DOHH2 (cell line): ENCODE measurements at regions not wholly inside any gene's neighbourhood (a gene's known extent, or its start where the extent isn't known, plus 50 kb on each side); places are given as distances from the start of the nearest gene placed in this dataset.

Source experiments
- H3F3A ChIP-seq: fragments of 200-600 bp; sonication (generic), shearing (Covaris generic); 2 replicates; pipeline ENCODE4 v1.6.0; 2016; ENCODE audit warnings: antibody characterized with exemption, mild to moderate bottlenecking; ENCODE audit not compliant: control insufficient read depth, insufficient read depth
- H3K27ac ChIP-seq: fragments of 200-600 bp; sonication (generic); 2 replicates; pipeline ENCODE4 v1.5.1; 2014; ENCODE audit warnings: low read depth, mild to moderate bottlenecking, low read length, moderate library complexity
- H3K27me3 ChIP-seq: fragments of 200-600 bp; sonication (generic); 2 replicates; pipeline ENCODE4 v1.6.1; 2014; ENCODE audit warnings: mild to moderate bottlenecking, low read length, mixed read lengths; ENCODE audit not compliant: control insufficient read depth
- H3K36me3 ChIP-seq: fragments of 200-600 bp; sonication (generic); 2 replicates; pipeline ENCODE4 v1.6.1; 2014; ENCODE audit warnings: mild to moderate bottlenecking, low read length, moderate library complexity, mixed read lengths; ENCODE audit not compliant: control insufficient read depth
- H3K4me1 ChIP-seq: fragments of 200-600 bp; sonication (generic); 2 replicates; pipeline ENCODE4 v1.6.1; 2014; ENCODE audit warnings: mild to moderate bottlenecking, low read length, mixed read lengths; ENCODE audit not compliant: control insufficient read depth
- H3K4me2 ChIP-seq: fragments of 200-600 bp; sonication (generic); 2 replicates; pipeline ENCODE4 v1.6.0; 2014; ENCODE audit warnings: mild to moderate bottlenecking, low read length, moderate library complexity
- H3K4me3 ChIP-seq: fragments of 200-600 bp; sonication (generic); 2 replicates; pipeline ENCODE4 v1.5.1; 2014; ENCODE audit warnings: mild to moderate bottlenecking, low read length, mixed read lengths
- H3K79me2 ChIP-seq: fragments of 200-600 bp; sonication (generic); 2 replicates; pipeline ENCODE4 v1.6.1; 2014; ENCODE audit warnings: mild to moderate bottlenecking, low read length, mixed read lengths; ENCODE audit not compliant: control insufficient read depth
- H3K9me2 ChIP-seq: fragments of 200-600 bp; sonication (generic); replicated peaks from 2 replicates; pipeline ENCODE4 v1.6.1; 2014; ENCODE audit warnings: mild to moderate bottlenecking, low read length, mixed read lengths; ENCODE audit not compliant: control insufficient read depth
- H3K9me3 ChIP-seq: fragments of 200-600 bp; sonication (generic); 2 replicates; pipeline ENCODE4 v1.6.1; 2014; ENCODE audit warnings: antibody characterized with exemption, low read length, mixed read lengths; ENCODE audit not compliant: control insufficient read depth, insufficient read depth
- H4K20me1 ChIP-seq: fragments of 200-600 bp; sonication (generic); 2 replicates; pipeline ENCODE4 v1.6.0; 2014; ENCODE audit warnings: low read depth, mild to moderate bottlenecking, antibody characterized with exemption, low read length, moderate library complexity; ENCODE audit not compliant: control insufficient read depth, insufficient read depth
- CTCF ChIP-seq: fragments of 200-600 bp; sonication (generic); IDR thresholded peaks from one replicate; pipeline ENCODE4 v1.5.1; 2014; ENCODE audit warnings: antibody characterized with exemption, mild to moderate bottlenecking, low read depth, low read length; ENCODE audit not compliant: poor library complexity, severe bottlenecking
- EZH2phosphoT487 ChIP-seq: fragments of 200-600 bp; sonication (generic); IDR thresholded peaks from 2 replicates; pipeline ENCODE4 v1.6.1; 2017; ENCODE audit warnings: borderline replicate concordance, mild to moderate bottlenecking, antibody characterized with exemption, low read length, moderate library complexity, mixed read lengths

- H3K4me2 ChIP-seq: no peak overlapping the region
These were observed 176.5 kb upstream of the MAP3K1 start for GRCh38 chr5:56638768-56639238.

GRCh38 chr5:56638061-56638621 lies 177.2 kb upstream of the MAP3K1 start:
- Histone ChIP-seq H3K9me2 (no peaks in the 10 kb centered on the region), H3K79me2 (no peaks in the 10 kb centered on the region), H4K20me1 (no peaks in the 10 kb centered on the region), H3K36me3 (no peaks in the 10 kb centered on the region), H3F3A (no peaks in the 10 kb centered on the region), H3K9me3 (no peaks in the 10 kb centered on the region), H3K4me3 (no peak overlapping the region), H3K27ac (no peak overlapping the region), H3K27me3 (no peaks in the 10 kb centered on the region), H3K4me1 (peaks cover 19% of the 10 kb centered on the region), H3K4me2 (no peak overlapping the region)
- TF ChIP-seq CTCF: no peak
- TF ChIP-seq EZH2phosphoT487: no peak

More at GRCh38 chr5:56638768-56639238, 176.5 kb upstream of the MAP3K1 start:
- Histone ChIP-seq H3K9me3 (no peaks in the 10 kb centered on the region), H3K4me3 (no peak overlapping the region), H3F3A (no peaks in the 10 kb centered on the region), H3K36me3 (no peaks in the 10 kb centered on the region), H3K27ac (no peak overlapping the region), H3K9me2 (no peaks in the 10 kb centered on the region), H3K27me3 (no peaks in the 10 kb centered on the region), H3K4me1 (peaks cover 19% of the 10 kb centered on the region), H4K20me1 (no peaks in the 10 kb centered on the region), H3K79me2 (no peaks in the 10 kb centered on the region)
- TF ChIP-seq EZH2phosphoT487: no peak
- TF ChIP-seq CTCF: no peak

DNA sequence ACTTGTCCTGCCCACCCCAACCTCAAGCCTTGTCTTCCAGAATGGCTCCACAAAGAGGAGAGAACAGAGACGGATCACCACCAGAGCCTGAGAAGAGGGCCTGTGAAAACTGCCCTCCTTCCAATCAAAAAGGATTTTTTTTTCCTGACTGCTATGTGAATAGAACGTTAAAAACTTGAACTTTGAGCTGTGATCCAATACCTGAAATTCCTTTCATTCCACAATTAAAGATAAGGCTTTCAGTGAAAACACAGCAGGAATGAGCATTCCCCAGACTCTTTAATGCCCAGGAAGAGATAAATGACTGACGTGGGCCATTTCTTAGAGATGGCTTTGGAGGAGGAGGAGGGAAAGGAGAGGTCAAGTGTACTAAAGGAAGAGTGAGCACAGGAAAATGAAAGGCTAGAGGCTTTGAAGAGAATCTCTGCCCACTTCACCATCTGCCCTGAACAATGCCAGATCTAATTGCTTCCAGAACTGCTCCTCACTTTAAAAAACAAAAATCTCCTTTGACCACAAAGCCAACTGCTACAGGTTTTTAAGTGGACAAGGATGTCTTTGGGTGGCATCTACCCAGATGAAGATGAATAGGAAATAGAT lies 177.9 kb upstream of the MAP3K1 start:
- H3K4me1 ChIP-seq: peaks cover 19% of the 10 kb centered on the region
- no peaks in the 10 kb centered on the region for H3K9me2 ChIP-seq
- H3K27me3 ChIP-seq: no peaks in the 10 kb centered on the region
- no peaks in the 10 kb centered on the region for H3K36me3 ChIP-seq
- H3K79me2 ChIP-seq: no peaks in the 10 kb centered on the region
- H3F3A ChIP-seq: no peaks in the 10 kb centered on the region
- TF ChIP-seq EZH2phosphoT487 (no peak), CTCF (no peak)
- no peaks in the 10 kb centered on the region for H4K20me1 ChIP-seq
- H3K4me3 ChIP-seq: no peak overlapping the region
- no peak overlapping the region for H3K27ac ChIP-seq
- H3K9me3 ChIP-seq: no peaks in the 10 kb centered on the region
- H3K4me2 ChIP-seq: no peak overlapping the region
